GM19395 (cell line): ENCODE measurements at regions not wholly inside any gene's neighbourhood (a gene's known extent, or its start where the extent isn't known, plus 50 kb on each side); places are given as distances from the start of the nearest gene placed in this dataset.

Experiments used
- ATAC-seq: cut with Tn5 transposase; IDR thresholded peaks from one replicate; pipeline ENCODE4 v1.9.1; 2021; ENCODE audit warnings: mild to moderate bottlenecking, moderate library complexity; ENCODE audit not compliant: unreplicated experiment

- ATAC-seq, result no peak
Observed at GRCh38 chr18:2316751-2317696, 254.3 kb downstream of the METTL4 start.

GRCh38 chr18:2324459-2324858 is 246.8 kb downstream of the METTL4 start:
- no peak for ATAC-seq

DNA sequence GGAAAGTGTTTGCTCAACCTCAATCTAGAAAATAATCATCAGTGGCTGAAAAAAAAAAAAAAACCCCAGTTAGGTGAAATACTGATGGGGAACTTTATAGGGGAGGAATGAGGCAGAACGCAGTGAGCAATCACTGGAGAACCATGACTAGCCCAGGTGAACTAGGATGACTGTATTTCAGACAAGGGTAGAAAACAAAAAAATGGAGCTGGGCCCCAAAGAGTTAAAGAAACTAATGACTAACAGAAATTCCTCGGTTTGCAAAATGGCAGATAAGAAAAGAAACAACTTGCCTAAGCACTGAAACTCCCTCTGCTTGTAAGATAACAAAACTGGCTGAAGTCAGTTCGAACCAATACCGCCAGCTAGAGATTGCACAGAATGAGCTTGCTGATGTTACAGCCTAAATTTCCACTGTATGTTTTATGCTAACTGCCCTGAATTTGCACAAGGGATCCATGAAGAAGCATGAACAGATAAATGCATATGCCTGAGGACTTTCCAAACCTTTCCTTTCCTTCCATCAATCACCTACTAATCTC is 245.9 kb downstream of the METTL4 start:
- no peak for ATAC-seq

DNA sequence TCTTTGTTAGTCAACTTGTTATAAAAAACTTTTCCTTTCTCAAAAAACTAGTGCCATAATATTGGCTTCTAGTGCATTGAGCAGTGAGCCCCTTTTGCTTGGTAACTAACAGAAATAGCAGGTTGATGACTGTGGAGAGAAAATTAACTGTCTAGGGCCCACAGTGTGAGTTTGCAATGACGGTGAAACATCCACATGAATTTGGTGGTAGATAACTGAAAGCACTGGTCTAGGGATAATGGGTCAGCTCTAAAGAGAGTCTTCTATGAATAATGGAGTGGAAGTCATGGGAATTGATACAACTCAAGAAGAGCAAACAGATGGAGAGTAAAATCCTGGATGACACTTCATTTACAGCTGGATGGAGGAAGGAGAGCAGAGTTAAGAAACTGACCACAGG is 245.4 kb downstream of the METTL4 start:
- no peak for ATAC-seq

- ATAC-seq, result no peak
Observed at GRCh38 chr18:2326999-2327398, 244.3 kb downstream of the METTL4 start.

DNA sequence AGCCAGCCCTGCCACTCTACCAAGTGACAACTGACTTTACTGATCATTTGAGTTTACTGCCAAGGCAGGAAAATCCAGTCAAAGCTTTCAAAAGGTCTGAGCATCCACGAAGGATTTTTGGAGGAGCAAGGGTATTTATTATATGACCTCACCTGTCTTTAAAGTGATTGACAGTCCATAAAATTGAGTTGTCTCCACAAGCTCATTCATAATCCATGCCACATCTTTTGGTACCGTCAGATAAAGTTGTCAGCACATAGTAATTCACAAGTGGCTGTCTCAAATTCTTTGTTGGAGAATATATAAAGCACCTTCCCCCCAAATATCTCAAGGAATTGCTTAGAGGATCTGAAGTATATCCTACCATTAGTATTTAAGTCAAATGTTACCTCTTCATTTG is 240.5 kb downstream of the METTL4 start:
- no peak for ATAC-seq

DNA sequence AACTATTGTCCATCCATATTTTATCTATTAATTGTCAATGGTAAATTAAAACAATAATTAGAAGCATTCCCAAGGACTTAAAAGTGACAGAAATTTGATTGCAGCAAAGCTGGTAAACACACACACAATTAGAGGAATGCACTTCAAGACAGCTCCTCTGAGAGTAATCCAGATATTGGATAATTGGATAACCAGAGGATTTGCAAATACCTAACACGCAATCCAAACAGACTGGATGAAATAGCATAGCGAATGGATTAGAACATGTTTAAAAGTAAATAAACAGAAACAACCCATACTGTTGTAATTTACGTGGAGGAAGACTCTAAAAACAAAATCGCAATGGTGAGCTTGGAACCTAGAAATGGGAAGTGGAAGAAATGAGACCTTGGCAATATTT is 239.8 kb downstream of the METTL4 start:
- no peak for ATAC-seq

GRCh38 chr18:2336690-2337392 is 234.5 kb downstream of the METTL4 start:
- no peak for ATAC-seq

- ATAC-seq, result peak; percentile 95
Observed at GRCh38 chr18:2337552-2338141, 233.7 kb downstream of the METTL4 start.

DNA sequence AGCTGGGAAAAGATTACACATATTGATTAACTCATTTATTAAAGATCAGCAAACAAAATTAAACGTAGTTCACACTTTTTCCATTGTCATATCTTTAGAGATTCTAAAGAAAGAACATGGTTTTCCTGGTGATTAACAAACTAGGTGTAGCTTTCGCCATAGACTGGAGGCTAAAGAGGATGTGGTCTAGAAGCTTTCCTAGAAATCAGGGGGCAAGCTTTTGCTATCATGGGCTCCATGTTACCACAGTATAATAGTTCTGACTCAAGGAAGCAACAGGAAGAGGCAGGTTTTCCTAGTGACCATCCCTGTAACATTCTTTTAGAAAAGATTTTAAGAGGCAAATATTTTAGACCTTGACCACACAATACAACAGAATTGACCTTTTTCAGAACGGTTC is 232.7 kb downstream of the METTL4 start:
- no peak for ATAC-seq

DNA sequence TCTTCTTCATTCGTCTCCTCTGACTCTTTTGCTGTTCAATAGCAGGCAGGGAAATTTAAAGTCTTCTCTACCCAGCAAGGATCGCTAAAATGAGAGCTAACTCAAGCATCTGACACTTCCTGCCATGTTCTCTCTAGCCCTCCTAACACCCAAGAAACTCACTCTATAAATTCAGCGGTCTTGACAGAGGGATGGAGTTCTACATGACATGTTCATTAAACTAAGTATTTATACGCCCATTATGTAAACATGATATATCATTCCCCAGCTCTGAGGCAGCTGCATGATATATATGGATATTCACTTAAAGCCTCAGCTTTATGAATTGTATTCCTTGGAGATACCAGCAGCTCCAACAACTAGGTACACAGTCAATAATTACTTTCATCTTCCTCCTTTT is 231.0 kb downstream of the METTL4 start:
- ATAC-seq, result no peak

GRCh38 chr18:2348003-2348402 is 223.3 kb downstream of the METTL4 start:
- ATAC-seq, result no peak

DNA sequence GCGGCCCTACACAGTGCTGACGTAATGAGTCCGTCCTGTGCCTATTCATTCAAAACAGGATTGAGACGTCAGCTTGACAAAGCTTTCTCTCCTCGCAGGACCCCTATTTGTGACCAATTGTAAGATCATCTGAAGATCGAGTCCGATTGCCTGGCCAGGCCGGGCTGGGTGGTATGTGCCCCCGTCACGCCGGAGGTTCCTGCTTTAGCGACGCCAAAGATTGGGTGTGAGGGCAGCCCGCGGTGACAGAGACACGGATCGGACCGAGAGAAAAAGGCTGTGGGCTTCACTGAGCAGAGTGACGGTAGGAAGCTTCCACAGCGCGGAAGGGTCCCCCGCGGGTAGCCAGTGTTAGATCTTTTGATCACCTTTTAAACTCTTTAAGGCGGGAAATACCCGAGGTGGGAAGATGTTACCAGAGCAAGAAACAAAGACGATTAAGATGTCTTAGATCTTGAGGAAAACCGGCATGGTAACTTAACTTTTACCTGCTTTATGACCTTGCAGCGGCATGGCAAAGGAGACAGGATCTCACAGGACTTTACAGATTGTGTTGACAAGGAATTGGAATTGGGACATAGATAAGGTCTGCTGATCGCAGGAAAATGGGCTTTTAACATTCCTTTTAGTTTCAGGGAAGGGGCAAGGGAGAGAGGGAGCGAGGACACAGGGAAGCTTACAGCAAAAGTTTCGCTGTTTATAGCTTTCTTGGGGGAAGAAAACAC is 220.0 kb downstream of the METTL4 start:
- ATAC-seq, result no peak

DNA sequence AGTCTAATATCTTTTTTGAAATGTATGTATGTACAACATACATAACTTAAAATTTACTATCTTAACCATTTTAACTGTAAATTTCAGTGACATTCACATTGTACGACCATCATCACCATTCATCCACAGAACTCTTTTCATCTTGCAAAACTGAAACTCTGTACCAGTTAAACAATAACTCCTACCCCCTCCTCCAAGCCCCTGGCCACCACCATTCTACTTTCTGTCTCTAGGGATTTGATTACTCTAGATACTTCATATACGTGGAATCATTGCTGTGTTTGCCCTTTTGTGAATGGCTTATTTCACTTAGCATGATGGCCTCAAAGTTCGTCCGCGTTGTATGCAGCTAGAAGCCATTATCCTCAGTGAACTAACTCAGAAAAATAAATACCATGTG is 217.0 kb downstream of the METTL4 start:
- ATAC-seq, result no peak

DNA sequence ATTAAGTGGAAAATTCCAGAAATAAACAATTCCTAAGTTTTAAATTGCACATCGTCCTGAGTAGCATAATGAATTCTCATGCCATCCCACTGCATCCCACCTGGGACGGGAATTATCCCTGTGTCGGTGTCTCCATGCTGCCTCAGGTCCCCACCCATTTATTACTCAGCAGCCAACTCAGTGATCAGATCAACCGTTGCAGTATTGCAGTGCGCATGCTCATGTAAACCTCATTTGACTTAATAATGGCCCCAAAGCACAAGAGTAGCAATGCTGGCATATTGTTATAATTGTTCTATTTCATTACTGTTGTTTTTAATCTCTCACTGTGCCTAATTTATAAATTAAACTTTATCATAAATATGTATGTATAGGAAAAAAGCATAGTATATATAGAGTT is 214.4 kb downstream of the METTL4 start:
- ATAC-seq, result no peak

GRCh38 chr18:2360861-2361260 is 210.4 kb downstream of the METTL4 start:
- ATAC-seq, result no peak

GRCh38 chr18:2368102-2368501 is 203.2 kb downstream of the METTL4 start:
- ATAC-seq, result no peak

DNA sequence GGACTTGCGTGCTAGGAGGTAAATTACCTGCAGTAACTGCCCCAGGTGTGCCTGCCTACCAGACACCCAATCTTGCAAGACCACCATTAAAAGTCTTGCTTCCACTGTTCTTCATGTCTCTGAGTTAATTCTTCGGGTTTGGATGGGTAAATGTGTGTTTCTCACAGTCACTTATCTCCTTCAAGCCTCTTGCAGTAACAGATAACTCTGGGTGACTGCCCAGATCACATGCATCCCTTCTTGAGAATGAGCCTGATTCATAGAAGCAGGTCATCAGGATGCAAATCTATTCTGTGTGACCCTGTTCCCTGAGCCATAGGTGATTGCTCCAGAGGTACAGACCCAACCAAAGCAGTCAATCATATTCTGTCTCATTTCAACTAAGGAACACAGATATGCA is 194.6 kb downstream of the METTL4 start:
- ATAC-seq, result no peak

DNA sequence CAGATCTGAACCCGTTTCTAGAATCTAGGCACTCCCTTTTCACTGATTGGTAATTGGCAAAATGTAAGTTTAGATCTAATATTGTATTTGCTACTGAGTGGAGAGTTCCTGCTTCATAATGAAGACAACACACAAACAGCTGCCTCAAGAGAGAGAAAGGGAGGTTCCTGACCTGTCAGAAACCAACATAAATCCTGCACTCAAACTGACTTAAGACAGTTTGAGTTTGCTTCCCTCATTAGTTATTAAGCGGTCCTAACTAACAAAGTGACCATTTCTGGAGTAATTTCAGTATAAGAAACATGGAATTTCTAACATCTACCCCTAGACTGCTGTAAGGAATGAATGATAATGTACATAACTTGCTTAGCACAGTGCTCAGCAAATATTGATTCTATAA is 191.2 kb downstream of the METTL4 start:
- no peak for ATAC-seq

- no peak for ATAC-seq
Observed at GRCh38 chr18:2381539-2381938, 189.8 kb downstream of the METTL4 start.

GRCh38 chr18:2387588-2387987 is 183.7 kb downstream of the METTL4 start:
- no peak for ATAC-seq
